HCT116 (cell line): ENCODE measurements at regions not wholly inside any gene's neighbourhood (a gene's known extent, or its start where the extent isn't known, plus 50 kb on each side); places are given as distances from the start of the nearest gene placed in this dataset.

Experiments
- CBX3 ChIP-seq: IDR thresholded peaks from 2 replicates; pipeline ENCODE4 v1.6.1; 2012; ENCODE audit warnings: low read depth
- POLR2AphosphoS5 ChIP-seq: IDR thresholded peaks from 2 replicates; pipeline ENCODE4 v1.6.1; 2011; ENCODE audit warnings: mild to moderate bottlenecking, low read depth, low read length, moderate library complexity
- TF ChIP-seq, protein P1 (sequence below), 3 experiments: fragments of 200-600 bp in 1 of 3; sonication (generic) in 1 of 3; IDR thresholded peaks in 2 of 3; conservative IDR thresholded peaks in 1 of 3; 2 replicates each; pipeline ENCODE4 v1.5.1; 2012 to 2017; ENCODE audit warnings: low read depth in 2 of 3, low read length in 2 of 3, antibody characterized with exemption in 1 of 3, borderline replicate concordance in 1 of 3, control low read depth in 1 of 3, mild to moderate bottlenecking in 1 of 3, mixed read lengths in 1 of 3, mixed run types in 1 of 3, moderate library complexity in 1 of 3; ENCODE audit not compliant: insufficient read depth in 1 of 3

DNA sequence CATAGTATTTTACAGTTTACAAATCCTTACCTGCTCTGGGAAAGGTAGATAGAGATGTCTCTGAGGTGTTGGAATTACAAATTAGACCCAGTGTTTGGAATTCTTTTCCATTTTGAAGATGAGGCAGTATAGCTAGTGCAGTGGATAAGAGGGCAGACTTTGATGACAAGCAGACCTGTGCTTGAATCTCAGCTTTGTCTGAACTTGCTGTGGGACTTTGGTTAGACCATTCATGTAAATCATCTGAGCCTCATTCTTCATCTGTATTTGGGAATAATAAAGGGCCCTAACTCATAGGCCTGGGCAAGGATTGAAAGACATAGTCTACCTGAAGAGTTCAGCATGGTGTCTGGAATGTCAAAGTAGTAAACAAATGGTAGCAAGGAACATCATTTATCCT lies 77.2 kb upstream of the BOD1L1 start:
- TF ChIP-seq POLR2AphosphoS5 (no peak), CBX3 (no peak)
- TF ChIP-seq, protein P1, sequence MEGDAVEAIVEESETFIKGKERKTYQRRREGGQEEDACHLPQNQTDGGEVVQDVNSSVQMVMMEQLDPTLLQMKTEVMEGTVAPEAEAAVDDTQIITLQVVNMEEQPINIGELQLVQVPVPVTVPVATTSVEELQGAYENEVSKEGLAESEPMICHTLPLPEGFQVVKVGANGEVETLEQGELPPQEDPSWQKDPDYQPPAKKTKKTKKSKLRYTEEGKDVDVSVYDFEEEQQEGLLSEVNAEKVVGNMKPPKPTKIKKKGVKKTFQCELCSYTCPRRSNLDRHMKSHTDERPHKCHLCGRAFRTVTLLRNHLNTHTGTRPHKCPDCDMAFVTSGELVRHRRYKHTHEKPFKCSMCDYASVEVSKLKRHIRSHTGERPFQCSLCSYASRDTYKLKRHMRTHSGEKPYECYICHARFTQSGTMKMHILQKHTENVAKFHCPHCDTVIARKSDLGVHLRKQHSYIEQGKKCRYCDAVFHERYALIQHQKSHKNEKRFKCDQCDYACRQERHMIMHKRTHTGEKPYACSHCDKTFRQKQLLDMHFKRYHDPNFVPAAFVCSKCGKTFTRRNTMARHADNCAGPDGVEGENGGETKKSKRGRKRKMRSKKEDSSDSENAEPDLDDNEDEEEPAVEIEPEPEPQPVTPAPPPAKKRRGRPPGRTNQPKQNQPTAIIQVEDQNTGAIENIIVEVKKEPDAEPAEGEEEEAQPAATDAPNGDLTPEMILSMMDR (IDR thresholded peaks at IDR 0.05 in 2 of 3, conservative IDR thresholded peaks at IDR 0.05 in 1 of 3; ENCODE audit: borderline replicate concordance in 1 of 3, insufficient read depth in 1 of 3, low read depth in 2 of 3, low read length in 2 of 3) = no peak
